Testis (tissue), 2 donors: ENCODE measurements at regions not wholly inside any gene's neighbourhood (a gene's known extent, or its start where the extent isn't known, plus 50 kb on each side); places are given as distances from the start of the nearest gene placed in this dataset.

Source experiments
- CTCF ChIP-seq, 3 experiments: fragments of 450-650 bp in 2 of 3; fragments of 200-600 bp in 1 of 3; sonication (generic) in 1 of 3; IDR thresholded peaks; one replicate each; pipeline ENCODE4 v1.5.1; 2016 to 2019; ENCODE audit warnings: antibody characterized with exemption in 3 of 3, mild to moderate bottlenecking in 2 of 3, moderate library complexity in 1 of 3
- POLR2A ChIP-seq: fragments of 450-650 bp; IDR thresholded peaks from one replicate; pipeline ENCODE4 v1.6.1; 2017; ENCODE audit warnings: antibody characterized with exemption, mild to moderate bottlenecking, moderate library complexity

- TF ChIP-seq CTCF (IDR thresholded peaks at IDR 0.05) (no peak), POLR2A (no peak)
Measured at GRCh38 chr14:43285575-43285974, 1221.5 kb downstream of the FSCB start.
